IMR-90 (cell line): ENCODE measurements at regions not wholly inside any gene's neighbourhood (a gene's known extent, or its start where the extent isn't known, plus 50 kb on each side); places are given as distances from the start of the nearest gene placed in this dataset.

Experiments used
- CTCF ChIP-seq: conservative IDR thresholded peaks from 2 replicates; pipeline ENCODE4 v1.5.1; 2012; ENCODE audit warnings: mild to moderate bottlenecking, low read depth, low read length, improper control_type of control experiment
- FOS ChIP-seq: fragments of 150-350 bp; IDR thresholded peaks from 2 replicates; pipeline ENCODE4 v1.6.1; 2016; ENCODE audit warnings: low read depth, low read length
- POLR2A ChIP-seq: IDR thresholded peaks from 2 replicates; pipeline ENCODE4 v1.6.1; 2012; ENCODE audit warnings: mild to moderate bottlenecking, low read depth, low read length

GRCh38 chr9:1880038-1880565, 135.0 kb upstream of the SMARCA2 start:
- no peak for TF ChIP-seq CTCF
- no peak for TF ChIP-seq POLR2A
- TF ChIP-seq FOS = no peak
